ENCODE measurements at regions not wholly inside any gene's neighbourhood (a gene's known extent, or its start where the extent isn't known, plus 50 kb on each side); places are given as distances from the start of the nearest gene placed in this dataset.

- WGBS, 5 donors, result 57 to 70% (median 68%) methylated on average over 4 of the region's 4 CpGs
- Histone ChIP-seq H3K27me3 (no peaks in the 10 kb centered on the region), H3K9me3 (no peaks in the 10 kb centered on the region), H3K36me3 (no peaks in the 10 kb centered on the region), H3K27ac (no peak overlapping the region), H3K4me3 (no peak overlapping the region), H3K4me1 (no peaks in the 10 kb centered on the region)
- DNase-seq, result peak in 1 of 2 donors; percentile 5
- TF ChIP-seq EP300 (IDR thresholded peaks at IDR 0.05) (no peak), CTCF (IDR thresholded peaks at IDR 0.05) (no peak), POLR2A (IDR thresholded peaks at IDR 0.05) (no peak), POLR2AphosphoS5 (IDR thresholded peaks at IDR 0.05) (no peak)
- intact Hi-C loops (cut with DNase I; ENCODE audit: low total_unique reads), result no loop called here
Measured at GRCh38 chr12:24746006-24746671, 202.8 kb downstream of the BCAT1 start.

GRCh38 chr12:24743941-24744793, 204.7 kb downstream of the BCAT1 start:
- no peak for DNase-seq
- TF ChIP-seq EP300 (IDR thresholded peaks at IDR 0.05), result no peak
- TF ChIP-seq POLR2A (IDR thresholded peaks at IDR 0.05), result no peak
- no peak for TF ChIP-seq POLR2AphosphoS5 (IDR thresholded peaks at IDR 0.05)
- no peak for TF ChIP-seq CTCF (IDR thresholded peaks at IDR 0.05)
- intact Hi-C loops (cut with DNase I; ENCODE audit: low total_unique reads), result no loop called here
- Histone ChIP-seq H3K9me3 (no peaks in the 10 kb centered on the region), H3K4me3 (no peak overlapping the region), H3K27me3 (no peaks in the 10 kb centered on the region), H3K27ac (no peak overlapping the region), H3K36me3 (no peaks in the 10 kb centered on the region), H3K4me1 (no peaks in the 10 kb centered on the region)
- 78 to 89% (median 87%) methylated on average over 9 of the region's 9 CpGs for WGBS, 5 donors

GRCh38 chr12:24742378-24742777, 206.5 kb downstream of the BCAT1 start:
- peak in 1 of 2 donors; percentile 36 for DNase-seq
- Histone ChIP-seq H3K4me3 (no peak overlapping the region), H3K27me3 (no peaks in the 10 kb centered on the region)

GRCh38 chr12:24741216-24741615, 207.7 kb downstream of the BCAT1 start:
- no peaks in the 10 kb centered on the region for H3K27me3 ChIP-seq
- no peak for TF ChIP-seq EP300 (IDR thresholded peaks at IDR 0.05)
- TF ChIP-seq CTCF (IDR thresholded peaks at IDR 0.05), result no peak
- TF ChIP-seq POLR2A (IDR thresholded peaks at IDR 0.05), result no peak
- no peak for TF ChIP-seq POLR2AphosphoS5 (IDR thresholded peaks at IDR 0.05)
- intact Hi-C loops (cut with DNase I; ENCODE audit: low total_unique reads), result no loop called here
- H3K36me3 ChIP-seq, result no peaks in the 10 kb centered on the region
- 30 to 60% (median 43%) methylated on average over 9 of the region's 9 CpGs for WGBS, 5 donors
- DNase-seq, result no peak
- H3K4me1 ChIP-seq, result peaks cover 0 to 6% (median 0%) of the 10 kb centered on the region in 4 donors
- H3K9me3 ChIP-seq, result no peaks in the 10 kb centered on the region
- H3K27ac ChIP-seq, result peak overlapping the region in 1 of 5 donors; percentile 15
- no peak overlapping the region for H3K4me3 ChIP-seq

More at GRCh38 chr12:24742378-24742777, 206.5 kb downstream of the BCAT1 start:
- Histone ChIP-seq H3K4me1 (peaks cover 0 to 6% (median 0%) of the 10 kb centered on the region in 4 donors), H3K9me3 (no peaks in the 10 kb centered on the region), H3K27ac (peak overlapping the region in 1 of 5 donors; percentile 15), H3K36me3 (no peaks in the 10 kb centered on the region)
- intact Hi-C loops (cut with DNase I; ENCODE audit: low total_unique reads), result no loop called here
- no peak for TF ChIP-seq EP300 (IDR thresholded peaks at IDR 0.05)
- WGBS, 5 donors, result 58 to 80% (median 59%) methylated on average over 5 of the region's 5 CpGs

Measured in stomach (tissue), 8 donors.